Cardiac fibroblast (primary cell): ENCODE measurements at regions not wholly inside any gene's neighbourhood (a gene's known extent, or its start where the extent isn't known, plus 50 kb on each side); places are given as distances from the start of the nearest gene placed in this dataset.
"Not testable (repeated sequence)": the region's sequence is repeated elsewhere in the genome, so short reads cannot be mapped to it uniquely, and the experiment has no call there.

ENCODE experiments used
- DNase-seq, 2 donors: peaks; one replicate each; pipeline versions ENCODE4 v3.0.0 to v3.0.0-alpha.2; 2010; ENCODE audit warnings: low read depth in 2 of 2
- H3K4me3 ChIP-seq, 2 donors: replicated peaks in 1 of 2; 1 replicate in 1 of 2; 2 replicates in 1 of 2; pipeline ENCODE4 v1.5.1; 2011; ENCODE audit warnings: low read depth in 2 of 2, low read length in 2 of 2, mild to moderate bottlenecking in 2 of 2, moderate library complexity in 1 of 2
- CTCF ChIP-seq: IDR thresholded peaks from one replicate; pipeline ENCODE4 v1.5.1; 2011; ENCODE audit warnings: low read depth, mild to moderate bottlenecking, low read length, inconsistent platforms

GRCh38 chr1:121522061-121522759, 337.4 kb downstream of the SRGAP2C start:
- no peak overlapping the region for H3K4me3 ChIP-seq
- no peak for DNase-seq
- TF ChIP-seq CTCF = no peak

DNA sequence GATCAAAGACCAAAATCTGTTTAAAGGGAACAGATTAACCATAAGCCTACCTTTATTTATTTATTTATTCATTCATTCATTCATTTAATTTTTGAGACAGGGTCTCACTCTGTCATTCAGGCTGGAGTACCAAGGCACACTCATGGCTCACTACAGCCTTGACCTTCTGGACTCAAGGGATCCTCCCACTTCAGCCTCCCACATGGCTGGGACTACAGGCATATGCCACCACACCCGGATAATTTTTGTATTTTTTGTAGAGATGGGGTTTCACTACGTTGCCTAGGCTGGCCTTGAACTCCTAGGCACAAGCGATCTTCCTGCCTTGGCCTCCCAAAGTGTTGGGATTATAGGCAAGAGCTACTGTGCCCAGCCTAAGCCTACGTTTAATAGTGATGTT, 338.3 kb downstream of the SRGAP2C start:
- H3K4me3 ChIP-seq = not testable (repeated sequence)

GRCh38 chr1:121525355-121525754, 340.6 kb downstream of the SRGAP2C start:
- no peak for TF ChIP-seq CTCF
- no peak overlapping the region for H3K4me3 ChIP-seq
- no peak for DNase-seq

More for the DNA sequence above, 338.3 kb downstream of the SRGAP2C start:
- DNase-seq = not testable (repeated sequence)

DNA sequence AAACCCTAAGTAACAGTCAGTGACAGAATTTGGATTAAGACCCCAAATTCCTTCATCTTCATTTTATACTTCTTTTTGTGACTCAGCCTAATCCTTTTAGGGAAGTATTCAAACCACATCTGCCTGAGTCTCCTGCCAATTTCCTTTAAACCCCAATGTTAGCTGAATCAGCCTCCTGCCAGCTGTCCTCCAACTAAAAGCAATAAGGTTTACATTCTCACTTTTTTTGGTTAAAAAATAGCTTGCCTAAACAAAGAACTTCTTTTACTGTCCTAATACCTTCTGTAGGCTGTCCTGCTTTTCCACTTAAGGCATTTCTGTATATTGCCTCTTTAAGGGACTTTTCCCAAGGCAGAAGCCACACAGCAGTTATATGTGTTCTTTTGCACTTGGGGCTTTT, 344.2 kb downstream of the SRGAP2C start:
- DNase-seq = peak in 1 of 2 donors; percentile 18
- H3K4me3 ChIP-seq = not testable (repeated sequence)

GRCh38 chr1:121530026-121530425, 345.3 kb downstream of the SRGAP2C start:
- DNase-seq, H3K4me3 ChIP-seq: not testable (repeated sequence)

- not testable (repeated sequence) for DNase-seq, H3K4me3 ChIP-seq
Observed at GRCh38 chr1:121531747-121532146, 347.0 kb downstream of the SRGAP2C start.

GRCh38 chr1:121538148-121538547, 353.4 kb downstream of the SRGAP2C start:
- H3K4me3 ChIP-seq, DNase-seq: not testable (repeated sequence)

- TF ChIP-seq CTCF = no peak
- DNase-seq = no peak
- no peak overlapping the region for H3K4me3 ChIP-seq
Observed at GRCh38 chr1:121538943-121539575, 354.3 kb downstream of the SRGAP2C start.

GRCh38 chr1:121543988-121544387, 359.2 kb downstream of the SRGAP2C start:
- H3K4me3 ChIP-seq, DNase-seq: not testable (repeated sequence)

DNA sequence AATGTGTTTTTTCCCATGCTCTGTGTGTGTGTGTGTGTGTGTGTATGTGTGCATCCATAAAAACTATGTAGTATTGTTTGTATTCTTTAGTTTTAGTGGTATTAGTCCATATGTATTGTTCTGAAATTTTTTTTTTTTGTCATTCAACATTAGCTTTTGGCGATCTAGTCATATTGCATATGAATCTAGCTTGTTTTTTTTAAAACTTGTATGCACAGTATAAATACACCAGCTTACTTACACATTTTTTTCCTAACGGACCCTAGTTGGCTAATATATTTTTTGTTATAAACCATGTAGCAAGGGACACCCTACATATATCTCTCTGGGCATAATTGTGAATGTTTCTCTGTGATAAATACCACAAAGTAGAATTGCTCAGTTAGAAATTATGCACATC, 359.7 kb downstream of the SRGAP2C start:
- TF ChIP-seq CTCF = no peak
- no peak overlapping the region for H3K4me3 ChIP-seq
- DNase-seq = no peak

GRCh38 chr1:121545899-121546298, 361.1 kb downstream of the SRGAP2C start:
- not testable (repeated sequence) for H3K4me3 ChIP-seq, DNase-seq
